ENCODE measurements at regions not wholly inside any gene's neighbourhood (a gene's known extent, or its start where the extent isn't known, plus 50 kb on each side); places are given as distances from the start of the nearest gene placed in this dataset.

DNA sequence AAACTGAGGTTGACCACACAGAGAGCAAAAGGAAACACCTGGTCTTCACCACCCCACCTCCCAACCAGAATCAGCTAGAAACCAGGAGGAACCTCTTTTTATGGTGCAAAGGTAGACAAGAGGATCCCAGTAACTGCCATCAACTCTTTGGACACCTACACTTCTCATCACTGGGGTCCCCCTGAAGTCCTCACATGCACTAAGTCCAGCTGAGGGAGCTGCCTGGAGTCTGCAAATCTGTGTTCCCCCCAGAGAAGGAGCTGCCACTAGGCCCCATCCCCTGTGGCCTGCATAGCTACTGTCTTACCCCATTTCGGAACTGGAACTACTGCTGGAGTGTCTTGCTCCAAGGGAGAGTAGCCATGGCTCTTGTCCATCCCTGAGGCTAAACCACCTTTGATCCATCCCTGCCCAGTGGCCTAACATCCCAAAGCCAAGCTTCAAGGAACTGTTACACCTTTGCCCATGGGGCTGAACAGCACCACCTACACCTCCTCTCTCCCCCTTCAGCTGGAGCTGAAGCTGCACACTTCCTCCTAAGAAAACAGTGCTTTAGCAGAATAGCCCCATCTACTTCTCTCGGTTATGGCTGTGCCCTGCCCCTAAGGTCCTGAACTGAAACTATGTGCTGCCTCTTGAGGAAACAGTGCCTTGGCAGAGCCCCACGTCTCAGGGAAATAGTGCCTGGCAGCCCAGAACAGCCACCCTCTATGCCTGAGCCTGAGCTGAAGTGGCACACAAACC lies 85.4 kb upstream of the CD53 start:
- H3K27ac ChIP-seq = peak overlapping the region; percentile 43
- H3K36me3 ChIP-seq = no peaks in the 10 kb centered on the region
- no peaks in the 10 kb centered on the region for H3K4me1 ChIP-seq
- H3K27me3 ChIP-seq = no peaks in the 10 kb centered on the region
- no peaks in the 10 kb centered on the region for H3K9me3 ChIP-seq
- H3K9ac ChIP-seq (ENCODE audit: low read depth in 2 of 2, low read length in 2 of 2) = no peak overlapping the region
- TF ChIP-seq, protein P1, sequence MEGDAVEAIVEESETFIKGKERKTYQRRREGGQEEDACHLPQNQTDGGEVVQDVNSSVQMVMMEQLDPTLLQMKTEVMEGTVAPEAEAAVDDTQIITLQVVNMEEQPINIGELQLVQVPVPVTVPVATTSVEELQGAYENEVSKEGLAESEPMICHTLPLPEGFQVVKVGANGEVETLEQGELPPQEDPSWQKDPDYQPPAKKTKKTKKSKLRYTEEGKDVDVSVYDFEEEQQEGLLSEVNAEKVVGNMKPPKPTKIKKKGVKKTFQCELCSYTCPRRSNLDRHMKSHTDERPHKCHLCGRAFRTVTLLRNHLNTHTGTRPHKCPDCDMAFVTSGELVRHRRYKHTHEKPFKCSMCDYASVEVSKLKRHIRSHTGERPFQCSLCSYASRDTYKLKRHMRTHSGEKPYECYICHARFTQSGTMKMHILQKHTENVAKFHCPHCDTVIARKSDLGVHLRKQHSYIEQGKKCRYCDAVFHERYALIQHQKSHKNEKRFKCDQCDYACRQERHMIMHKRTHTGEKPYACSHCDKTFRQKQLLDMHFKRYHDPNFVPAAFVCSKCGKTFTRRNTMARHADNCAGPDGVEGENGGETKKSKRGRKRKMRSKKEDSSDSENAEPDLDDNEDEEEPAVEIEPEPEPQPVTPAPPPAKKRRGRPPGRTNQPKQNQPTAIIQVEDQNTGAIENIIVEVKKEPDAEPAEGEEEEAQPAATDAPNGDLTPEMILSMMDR (IDR thresholded peaks at IDR 0.05) = no peak
- no peak for DNase-seq
- intact Hi-C loops (cut with DNase I) = no loop called here
- H3K4me3 ChIP-seq = no peak overlapping the region

DNA sequence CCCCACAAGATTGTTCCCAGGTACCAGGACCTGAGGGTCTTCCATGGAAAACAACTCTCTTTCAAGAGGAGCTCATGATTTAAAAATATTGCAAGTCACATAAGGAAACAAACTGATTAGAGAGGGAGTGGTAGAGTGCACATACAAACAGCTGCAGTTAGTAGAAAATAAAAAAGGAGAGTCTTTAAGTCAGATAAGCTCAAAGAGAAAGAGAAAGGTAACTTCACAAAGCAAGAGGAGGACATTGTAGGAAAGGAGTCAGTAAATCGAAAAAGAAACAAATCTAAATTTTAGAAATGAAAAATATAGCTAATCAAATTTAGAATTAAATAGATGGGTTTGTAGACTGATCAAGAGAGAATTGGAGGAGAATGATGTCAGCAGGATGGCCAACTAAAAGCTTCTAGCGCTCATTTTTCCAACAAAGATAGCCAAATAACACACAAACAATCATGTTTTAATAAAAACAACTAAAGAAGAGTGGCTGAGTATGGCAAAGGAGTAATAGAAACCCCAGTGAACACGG lies 86.1 kb upstream of the CD53 start:
- TF ChIP-seq, protein P1 (IDR thresholded peaks at IDR 0.05) = no peak
- Histone ChIP-seq H3K4me3 (no peak overlapping the region), H3K27me3 (no peaks in the 10 kb centered on the region), H3K9ac (ENCODE audit: low read depth in 2 of 2, low read length in 2 of 2) (no peak overlapping the region), H3K27ac (peak overlapping the region; percentile 43), H3K36me3 (no peaks in the 10 kb centered on the region), H3K9me3 (no peaks in the 10 kb centered on the region), H3K4me1 (no peaks in the 10 kb centered on the region)
- intact Hi-C loops (cut with DNase I) = no loop called here
- no peak for DNase-seq

DNA sequence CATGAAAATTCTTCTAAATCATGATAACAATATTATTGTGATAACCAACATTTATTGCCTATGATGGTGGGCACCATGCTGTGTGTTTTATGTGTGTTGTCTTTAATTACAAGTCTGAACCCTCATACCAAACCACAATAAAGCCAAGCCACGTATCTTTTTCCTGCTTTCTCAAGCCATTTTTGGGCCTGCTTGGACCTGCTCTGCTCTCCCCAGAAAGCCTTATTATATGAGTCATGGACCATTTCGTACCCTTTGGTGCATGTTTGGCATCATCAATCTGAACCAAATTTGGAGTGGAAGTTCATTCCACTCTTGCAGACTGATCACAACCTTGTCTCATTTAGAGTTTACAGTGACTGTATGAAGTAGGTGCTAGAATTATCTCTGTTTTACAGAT lies 87.3 kb upstream of the CD53 start:
- Histone ChIP-seq H3K4me3 (no peak overlapping the region), H3K9me3 (no peaks in the 10 kb centered on the region), H3K9ac (ENCODE audit: low read depth in 2 of 2, low read length in 2 of 2) (no peak overlapping the region), H3K27me3 (no peaks in the 10 kb centered on the region), H3K4me1 (no peaks in the 10 kb centered on the region), H3K36me3 (no peaks in the 10 kb centered on the region), H3K27ac (no peak overlapping the region)
- intact Hi-C loops (cut with DNase I) = no loop called here
- TF ChIP-seq, protein P1 (IDR thresholded peaks at IDR 0.05) = no peak
- no peak for DNase-seq

DNA sequence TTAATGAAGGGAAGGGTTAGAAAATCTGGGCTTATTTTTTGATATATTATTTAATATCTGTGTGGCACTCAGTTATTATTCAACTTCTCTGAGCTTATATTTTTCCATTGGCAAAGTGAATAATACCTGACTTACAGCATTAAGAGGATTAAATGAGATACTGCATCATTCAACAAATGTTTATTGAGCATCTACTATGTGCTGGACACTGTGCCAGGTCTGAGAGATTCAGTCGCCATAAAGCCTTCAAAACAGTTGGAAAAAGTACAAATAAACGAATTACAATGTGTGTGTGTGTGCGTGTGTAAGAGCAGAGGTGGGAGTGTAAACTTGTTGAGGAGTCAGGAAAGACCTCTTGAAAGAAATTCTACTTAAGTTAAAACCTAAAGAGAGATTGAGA lies 87.9 kb upstream of the CD53 start:
- H3K27me3 ChIP-seq = no peaks in the 10 kb centered on the region
- H3K9ac ChIP-seq (ENCODE audit: low read depth in 2 of 2, low read length in 2 of 2) = no peak overlapping the region
- no peaks in the 10 kb centered on the region for H3K4me1 ChIP-seq
- H3K27ac ChIP-seq = no peak overlapping the region
- TF ChIP-seq, protein P1 (IDR thresholded peaks at IDR 0.05) = no peak
- no peaks in the 10 kb centered on the region for H3K36me3 ChIP-seq
- no peak for DNase-seq
- no peak overlapping the region for H3K4me3 ChIP-seq
- intact Hi-C loops (cut with DNase I) = no loop called here
- no peaks in the 10 kb centered on the region for H3K9me3 ChIP-seq

DNA sequence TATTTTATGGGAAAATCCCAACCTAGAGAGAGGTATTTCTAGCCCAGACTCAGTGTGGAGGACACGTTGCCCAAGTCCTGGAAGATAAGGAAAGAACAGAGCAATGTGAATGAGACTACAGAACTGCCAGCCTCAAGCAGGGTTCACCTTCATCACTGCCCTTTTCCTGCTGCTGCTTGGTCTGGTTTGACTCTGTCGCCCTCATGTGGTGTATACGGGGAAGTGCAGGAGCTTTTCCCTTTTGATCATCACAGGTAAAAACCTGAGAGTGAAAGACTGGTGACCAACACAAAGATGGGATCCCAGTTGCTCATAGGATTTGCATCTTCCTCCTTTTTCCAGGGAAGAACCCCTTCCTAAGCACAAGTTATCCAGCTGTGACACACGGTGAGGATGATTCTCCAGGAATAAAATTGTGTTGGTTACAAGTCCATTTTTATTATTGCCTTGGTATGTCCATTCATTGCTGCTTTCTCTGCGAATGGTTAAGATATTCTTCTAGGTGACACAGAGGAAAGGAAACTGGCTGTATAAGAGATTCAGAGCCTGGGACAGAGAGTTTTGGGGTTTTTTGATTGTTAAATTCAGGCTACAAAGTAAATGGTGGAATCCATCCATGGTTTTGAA lies 89.5 kb upstream of the CD53 start:
- Histone ChIP-seq H3K36me3 (no peaks in the 10 kb centered on the region), H3K27ac (no peak overlapping the region), H3K4me3 (no peak overlapping the region), H3K9ac (ENCODE audit: low read depth in 2 of 2, low read length in 2 of 2) (no peak overlapping the region), H3K9me3 (no peaks in the 10 kb centered on the region), H3K27me3 (no peaks in the 10 kb centered on the region), H3K4me1 (no peaks in the 10 kb centered on the region)
- peak; percentile 38 for DNase-seq
- intact Hi-C loops (cut with DNase I) = loop anchor here (5.0 kb wide), 2 partner anchors 151 to 166 kb away; no protein-coding TSS in a partner anchor
- TF ChIP-seq, protein P1 (IDR thresholded peaks at IDR 0.05) = peak; percentile 89

Data from colonic mucosa (tissue), 4 donors.